KMS-11 (cell line): ENCODE measurements at regions not wholly inside any gene's neighbourhood (a gene's known extent, or its start where the extent isn't known, plus 50 kb on each side); places are given as distances from the start of the nearest gene placed in this dataset.
A peak's percentile ranks its signal among the peaks of the same experiment; 100 is the strongest.

Experiments
- H2AFZ ChIP-seq: fragments of 200-600 bp; sonication (generic); 2 replicates; pipeline ENCODE4 v1.6.1; 2016; ENCODE audit warnings: antibody characterized with exemption, mixed run types, low read depth
- H3K27ac ChIP-seq: fragments of 200-600 bp; sonication (generic); 2 replicates; pipeline ENCODE4 v1.6.1; 2016; ENCODE audit warnings: mild to moderate bottlenecking, mixed run types
- H3K27me3 ChIP-seq: fragments of 200-600 bp; sonication (generic); 2 replicates; pipeline ENCODE4 v1.6.1; 2017; ENCODE audit warnings: mild to moderate bottlenecking, low read depth, mixed run types, moderate library complexity; ENCODE audit not compliant: insufficient read depth
- H3K36me3 ChIP-seq: fragments of 200-600 bp; sonication (generic); 2 replicates; pipeline ENCODE4 v1.6.1; 2017; ENCODE audit warnings: mild to moderate bottlenecking, mixed run types; ENCODE audit not compliant: insufficient read depth
- H3K4me1 ChIP-seq: fragments of 200-600 bp; sonication (generic); 2 replicates; pipeline ENCODE4 v1.6.1; 2016; ENCODE audit warnings: mild to moderate bottlenecking, low read depth, mixed run types; ENCODE audit not compliant: poor library complexity, severe bottlenecking
- H3K4me2 ChIP-seq: fragments of 200-600 bp; sonication (generic); 2 replicates; pipeline ENCODE4 v1.7.0; 2016; ENCODE audit warnings: mild to moderate bottlenecking, mixed run types
- H3K4me3 ChIP-seq: fragments of 200-600 bp; sonication (generic); IDR thresholded peaks from 2 replicates; pipeline ENCODE4 v1.6.1; 2017; ENCODE audit warnings: low read depth, low read length, mixed read lengths; ENCODE audit not compliant: insufficient read depth
- H3K79me2 ChIP-seq: fragments of 200-600 bp; sonication (generic); 2 replicates; pipeline ENCODE4 v1.6.1; 2016; ENCODE audit warnings: low read depth, mixed run types; ENCODE audit not compliant: insufficient read depth
- H3K9ac ChIP-seq: fragments of 200-600 bp; sonication (generic); 2 replicates; pipeline ENCODE4 v1.6.1; 2016; ENCODE audit warnings: mild to moderate bottlenecking, mixed run types
- H4K20me1 ChIP-seq: fragments of 200-600 bp; sonication (generic); 2 replicates; pipeline ENCODE4 v1.6.1; 2016; ENCODE audit warnings: mild to moderate bottlenecking, mixed run types; ENCODE audit not compliant: insufficient read depth
- TF ChIP-seq, protein P1 (sequence below): fragments of 200-600 bp; sonication (generic); conservative IDR thresholded peaks from 2 replicates; pipeline ENCODE4 v1.6.1; 2017; ENCODE audit warnings: low read depth, mild to moderate bottlenecking, antibody characterized with exemption, low read length, moderate library complexity, mixed read lengths

DNA sequence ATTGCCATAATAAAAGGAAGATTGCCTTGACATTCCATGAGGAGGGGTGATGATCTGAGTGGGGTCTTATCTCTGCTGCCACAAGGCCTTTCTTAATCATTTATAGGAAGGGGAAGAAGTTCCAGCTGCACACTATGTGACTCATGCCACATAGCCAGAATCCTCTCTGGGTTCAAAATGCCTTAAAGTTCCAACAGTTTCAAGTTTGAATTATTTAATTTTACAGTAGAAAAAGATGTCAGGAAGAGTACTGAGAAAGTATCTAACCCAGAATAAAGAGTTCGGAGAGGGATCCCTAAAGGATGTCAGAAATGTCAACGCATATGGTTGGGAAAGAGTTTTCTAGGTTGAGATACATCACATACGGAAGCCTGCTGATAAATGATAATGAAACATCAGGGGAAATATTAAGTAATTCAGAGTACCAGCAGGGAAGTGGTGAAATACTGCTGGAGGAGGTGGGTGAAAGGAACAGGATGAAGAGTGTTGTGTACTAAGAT is 999.9 kb downstream of the TSN start:
- H2AFZ ChIP-seq = no peak overlapping the region
- no peak overlapping the region for H3K4me2 ChIP-seq
- no peaks in the 10 kb centered on the region for H3K27me3 ChIP-seq
- no peak overlapping the region for H3K4me3 ChIP-seq
- TF ChIP-seq, protein P1, sequence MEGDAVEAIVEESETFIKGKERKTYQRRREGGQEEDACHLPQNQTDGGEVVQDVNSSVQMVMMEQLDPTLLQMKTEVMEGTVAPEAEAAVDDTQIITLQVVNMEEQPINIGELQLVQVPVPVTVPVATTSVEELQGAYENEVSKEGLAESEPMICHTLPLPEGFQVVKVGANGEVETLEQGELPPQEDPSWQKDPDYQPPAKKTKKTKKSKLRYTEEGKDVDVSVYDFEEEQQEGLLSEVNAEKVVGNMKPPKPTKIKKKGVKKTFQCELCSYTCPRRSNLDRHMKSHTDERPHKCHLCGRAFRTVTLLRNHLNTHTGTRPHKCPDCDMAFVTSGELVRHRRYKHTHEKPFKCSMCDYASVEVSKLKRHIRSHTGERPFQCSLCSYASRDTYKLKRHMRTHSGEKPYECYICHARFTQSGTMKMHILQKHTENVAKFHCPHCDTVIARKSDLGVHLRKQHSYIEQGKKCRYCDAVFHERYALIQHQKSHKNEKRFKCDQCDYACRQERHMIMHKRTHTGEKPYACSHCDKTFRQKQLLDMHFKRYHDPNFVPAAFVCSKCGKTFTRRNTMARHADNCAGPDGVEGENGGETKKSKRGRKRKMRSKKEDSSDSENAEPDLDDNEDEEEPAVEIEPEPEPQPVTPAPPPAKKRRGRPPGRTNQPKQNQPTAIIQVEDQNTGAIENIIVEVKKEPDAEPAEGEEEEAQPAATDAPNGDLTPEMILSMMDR = no peak
- H3K4me1 ChIP-seq = peaks cover 14% of the 10 kb centered on the region
- no peak overlapping the region for H3K27ac ChIP-seq
- H3K36me3 ChIP-seq = no peaks in the 10 kb centered on the region
- H3K9ac ChIP-seq = no peak overlapping the region
- no peaks in the 10 kb centered on the region for H4K20me1 ChIP-seq
- no peaks in the 10 kb centered on the region for H3K79me2 ChIP-seq

GRCh38 chr2:122758967-122759366 is 1003.5 kb downstream of the TSN start:
- Histone ChIP-seq H3K27me3 (no peaks in the 10 kb centered on the region), H3K4me2 (peak overlapping the region; percentile 13; the same call in 1 of the 2 replicates), H3K79me2 (no peaks in the 10 kb centered on the region), H3K4me1 (peaks cover 14% of the 10 kb centered on the region), H3K36me3 (no peaks in the 10 kb centered on the region), H3K9ac (no peak overlapping the region), H4K20me1 (no peaks in the 10 kb centered on the region), H3K4me3 (no peak overlapping the region), H3K27ac (no peak overlapping the region), H2AFZ (no peak overlapping the region)
- TF ChIP-seq, protein P1 = no peak

DNA sequence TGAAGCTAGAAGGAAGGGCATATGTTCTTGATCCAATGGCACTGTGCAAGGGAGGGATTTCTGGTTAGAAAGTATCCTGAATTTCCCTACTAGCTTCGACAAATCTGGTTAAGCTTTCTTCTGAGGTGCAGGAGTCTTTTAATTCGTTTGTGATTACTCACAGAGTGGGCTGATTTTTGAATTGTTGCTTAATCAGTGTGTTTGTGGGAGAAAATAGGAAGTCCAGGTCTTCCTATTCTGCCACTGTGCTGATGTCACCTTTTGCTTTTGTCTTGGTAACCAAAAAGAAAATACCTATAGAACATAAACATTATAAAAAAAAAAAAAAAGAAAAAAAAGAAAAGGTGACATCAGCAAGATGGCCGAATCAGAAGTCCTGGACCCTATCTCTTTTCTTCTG is 1008.6 kb downstream of the TSN start:
- H3K36me3 ChIP-seq = no peaks in the 10 kb centered on the region
- no peak overlapping the region for H3K27ac ChIP-seq
- no peak overlapping the region for H3K4me3 ChIP-seq
- no peaks in the 10 kb centered on the region for H4K20me1 ChIP-seq
- no peak overlapping the region for H3K4me2 ChIP-seq
- no peak overlapping the region for H2AFZ ChIP-seq
- H3K27me3 ChIP-seq = no peaks in the 10 kb centered on the region
- no peak overlapping the region for H3K9ac ChIP-seq
- TF ChIP-seq, protein P1 = no peak
- no peaks in the 10 kb centered on the region for H3K79me2 ChIP-seq
- peaks cover 7% of the 10 kb centered on the region for H3K4me1 ChIP-seq

- H3K4me3 ChIP-seq = no peak overlapping the region
- H2AFZ ChIP-seq = no peak overlapping the region
- no peak overlapping the region for H3K4me2 ChIP-seq
- TF ChIP-seq, protein P1 = no peak
- H4K20me1 ChIP-seq = no peaks in the 10 kb centered on the region
- H3K27ac ChIP-seq = no peak overlapping the region
- no peaks in the 10 kb centered on the region for H3K27me3 ChIP-seq
- no peaks in the 10 kb centered on the region for H3K79me2 ChIP-seq
- no peaks in the 10 kb centered on the region for H3K36me3 ChIP-seq
- H3K9ac ChIP-seq = no peak overlapping the region
- no peaks in the 10 kb centered on the region for H3K4me1 ChIP-seq
Observed at GRCh38 chr2:122780251-122780650, 1024.8 kb downstream of the TSN start.

DNA sequence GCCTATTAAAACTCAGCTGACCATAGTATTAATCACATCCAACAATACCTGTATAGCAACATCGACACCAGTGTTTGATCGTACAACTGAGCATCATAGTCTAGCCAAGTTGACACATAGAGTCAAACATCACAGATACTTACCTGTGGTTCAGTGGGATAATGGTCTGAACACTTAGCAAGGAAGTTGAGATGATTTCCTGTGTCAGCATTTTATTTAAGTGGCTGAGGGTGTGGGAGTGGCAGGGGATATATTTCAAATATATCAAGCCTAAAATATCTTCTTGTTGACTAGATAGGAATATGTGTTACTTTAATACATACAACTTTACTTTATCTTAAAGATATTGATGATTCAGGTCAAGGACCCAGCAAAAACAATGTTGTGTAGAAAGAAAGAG is 1038.6 kb downstream of the TSN start:
- no peaks in the 10 kb centered on the region for H3K79me2 ChIP-seq
- no peaks in the 10 kb centered on the region for H3K36me3 ChIP-seq
- H3K27ac ChIP-seq = no peak overlapping the region
- no peaks in the 10 kb centered on the region for H3K27me3 ChIP-seq
- no peak overlapping the region for H2AFZ ChIP-seq
- H3K4me2 ChIP-seq = no peak overlapping the region
- H3K9ac ChIP-seq = no peak overlapping the region
- TF ChIP-seq, protein P1 = no peak
- no peaks in the 10 kb centered on the region for H4K20me1 ChIP-seq
- H3K4me1 ChIP-seq = no peaks in the 10 kb centered on the region
- H3K4me3 ChIP-seq = no peak overlapping the region
